Prostate gland (tissue), 2 donors: ENCODE measurements at regions not wholly inside any gene's neighbourhood (a gene's known extent, or its start where the extent isn't known, plus 50 kb on each side); places are given as distances from the start of the nearest gene placed in this dataset.

Source experiments
- POLR2A ChIP-seq: fragments of 450-650 bp; IDR thresholded peaks from one replicate; pipeline ENCODE4 v1.6.1; 2016; ENCODE audit warnings: antibody characterized with exemption, mild to moderate bottlenecking
- POLR2AphosphoS5 ChIP-seq: sonication (generic); formaldehyde crosslinking; IDR thresholded peaks from one replicate; pipeline ENCODE4 v1.6.1; 2017; ENCODE audit warnings: antibody characterized with exemption
- TF ChIP-seq, protein P1 (sequence below), 4 experiments: fragments of 200-600 bp in 2 of 4; fragments of 450-650 bp in 2 of 4; sonication (generic) in 2 of 4; IDR thresholded peaks; 1 replicate in 3 of 4; 2 replicates in 1 of 4; pipeline ENCODE4 v1.5.1; 2016 to 2019; ENCODE audit warnings: antibody characterized with exemption in 4 of 4, mild to moderate bottlenecking in 2 of 4, moderate library complexity in 2 of 4

DNA sequence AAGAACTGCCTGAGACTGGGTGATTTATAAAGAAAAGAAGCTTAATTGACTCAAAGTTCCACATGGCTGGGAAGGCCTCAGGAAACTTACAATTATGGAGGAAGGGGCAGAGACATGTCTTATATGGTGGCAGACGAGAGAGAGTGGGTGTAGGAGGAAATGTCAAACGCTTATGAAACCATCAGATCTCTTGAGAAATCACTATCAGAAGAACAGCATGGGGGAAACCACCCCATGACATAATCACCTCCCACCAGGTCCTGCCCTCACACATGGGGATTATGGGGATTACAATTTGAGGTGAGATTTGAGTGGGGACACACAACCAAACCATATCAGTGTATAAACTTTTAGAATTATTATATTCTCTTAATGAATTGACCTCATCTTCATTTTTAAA is 335.9 kb upstream of the DPYD start:
- TF ChIP-seq, protein P1, sequence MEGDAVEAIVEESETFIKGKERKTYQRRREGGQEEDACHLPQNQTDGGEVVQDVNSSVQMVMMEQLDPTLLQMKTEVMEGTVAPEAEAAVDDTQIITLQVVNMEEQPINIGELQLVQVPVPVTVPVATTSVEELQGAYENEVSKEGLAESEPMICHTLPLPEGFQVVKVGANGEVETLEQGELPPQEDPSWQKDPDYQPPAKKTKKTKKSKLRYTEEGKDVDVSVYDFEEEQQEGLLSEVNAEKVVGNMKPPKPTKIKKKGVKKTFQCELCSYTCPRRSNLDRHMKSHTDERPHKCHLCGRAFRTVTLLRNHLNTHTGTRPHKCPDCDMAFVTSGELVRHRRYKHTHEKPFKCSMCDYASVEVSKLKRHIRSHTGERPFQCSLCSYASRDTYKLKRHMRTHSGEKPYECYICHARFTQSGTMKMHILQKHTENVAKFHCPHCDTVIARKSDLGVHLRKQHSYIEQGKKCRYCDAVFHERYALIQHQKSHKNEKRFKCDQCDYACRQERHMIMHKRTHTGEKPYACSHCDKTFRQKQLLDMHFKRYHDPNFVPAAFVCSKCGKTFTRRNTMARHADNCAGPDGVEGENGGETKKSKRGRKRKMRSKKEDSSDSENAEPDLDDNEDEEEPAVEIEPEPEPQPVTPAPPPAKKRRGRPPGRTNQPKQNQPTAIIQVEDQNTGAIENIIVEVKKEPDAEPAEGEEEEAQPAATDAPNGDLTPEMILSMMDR (IDR thresholded peaks at IDR 0.05), result no peak
- TF ChIP-seq POLR2A, result no peak
- no peak for TF ChIP-seq POLR2AphosphoS5
